CD8-positive, alpha-beta memory T cell (primary cell): ENCODE measurements at regions not wholly inside any gene's neighbourhood (a gene's known extent, or its start where the extent isn't known, plus 50 kb on each side); places are given as distances from the start of the nearest gene placed in this dataset.
"Not testable (repeated sequence)": the region's sequence is repeated elsewhere in the genome, so short reads cannot be mapped to it uniquely, and the experiment has no call there.

Source experiments
- CTCF ChIA-PET: fragments of 350-600 bp; sonication (Branson Sonifier 250); formaldehyde crosslinking; loops from one replicate; lab custom pipeline; 2021; ENCODE audit warnings: antibody characterized with exemption; lab: Charles Lee
- POLR2A ChIA-PET: fragments of 350-600 bp; sonication (Branson Sonifier 250); formaldehyde crosslinking; loops from one replicate; lab custom pipeline; 2021; ENCODE audit warnings: antibody characterized with exemption; lab: Charles Lee
- DNase-seq, 5 donors: peaks; one replicate each; pipeline versions ENCODE4 v3.0.0 to v3.0.0-alpha.2; 2020 to 2022; ENCODE audit warnings: mixed read lengths in 1 of 5
- H3K27ac ChIP-seq: one replicate; pipeline ENCODE4 v1.7.0; 2013; ENCODE audit warnings: low read depth, mild to moderate bottlenecking, low read length, moderate library complexity
- H3K27me3 ChIP-seq: 2 replicates; pipeline ENCODE4 v1.7.0; 2013; ENCODE audit warnings: low read length, mild to moderate bottlenecking; ENCODE audit not compliant: insufficient read depth, poor library complexity, severe bottlenecking
- H3K36me3 ChIP-seq: 2 replicates; pipeline ENCODE4 v1.7.0; 2013; ENCODE audit warnings: mild to moderate bottlenecking, low read length, moderate library complexity; ENCODE audit not compliant: insufficient read depth
- H3K4me1 ChIP-seq: 2 replicates; pipeline ENCODE4 v1.7.0; 2013; ENCODE audit warnings: mild to moderate bottlenecking, low read length, moderate library complexity; ENCODE audit not compliant: insufficient read depth
- H3K4me3 ChIP-seq: 2 replicates; pipeline ENCODE4 v1.7.0; 2013; ENCODE audit warnings: mild to moderate bottlenecking, low read length
- H3K9me3 ChIP-seq: 2 replicates; pipeline ENCODE4 v1.7.0; 2013; ENCODE audit warnings: mild to moderate bottlenecking, low read length
- H3K27ac Mint-ChIP-seq, 8 donors: one replicate each; pipeline ENCODE4 v1.8.0; 2020 to 2021; ENCODE audit warnings: mixed read lengths in 8 of 8, mild to moderate bottlenecking in 6 of 8, inconsistent platforms in 3 of 8, moderate library complexity in 3 of 8
- H3K27me3 Mint-ChIP-seq, 2 donors: one replicate each; pipeline ENCODE4 v1.8.0; 2020 to 2021; ENCODE audit warnings: mixed read lengths in 2 of 2, mild to moderate bottlenecking in 1 of 2, moderate library complexity in 1 of 2
- H3K36me3 Mint-ChIP-seq, 3 donors: one replicate each; pipeline ENCODE4 v1.8.0; 2020 to 2021; ENCODE audit warnings: mixed read lengths in 3 of 3, inconsistent platforms in 1 of 3, mild to moderate bottlenecking in 1 of 3
- H3K4me1 Mint-ChIP-seq, 3 donors: one replicate each; pipeline ENCODE4 v1.8.0; 2020 to 2021; ENCODE audit warnings: mixed read lengths in 3 of 3, inconsistent platforms in 1 of 3, mild to moderate bottlenecking in 1 of 3
- H3K4me3 Mint-ChIP-seq, 7 donors: one replicate each; pipeline ENCODE4 v1.8.0; 2020 to 2021; ENCODE audit warnings: mixed read lengths in 7 of 7, mild to moderate bottlenecking in 6 of 7, moderate library complexity in 4 of 7, inconsistent platforms in 2 of 7
- H3K9me3 Mint-ChIP-seq, 5 donors: one replicate each; pipeline ENCODE4 v1.8.0; 2020 to 2022; ENCODE audit warnings: mixed read lengths in 5 of 5, mild to moderate bottlenecking in 3 of 5, moderate library complexity in 2 of 5, inconsistent platforms in 1 of 5

- Histone ChIP-seq H3K4me1 (no peaks in the 10 kb centered on the region), H3K27ac (no peak overlapping the region), H3K9me3 (no peaks in the 10 kb centered on the region), H3K4me3 (no peak overlapping the region), H3K36me3 (no peaks in the 10 kb centered on the region), H3K27me3 (no peaks in the 10 kb centered on the region)
- H3K27me3 Mint-ChIP-seq, result peaks cover 12 to 13% of the 10 kb centered on the region in 2 donors
- peaks cover 4 to 17% (median 10%) of the 10 kb centered on the region in 3 donors for H3K4me1 Mint-ChIP-seq
- ChIA-PET POLR2A (no interaction called here), CTCF (interaction anchor here (1.3 to 2.5 kb wide), 2 partner anchors 154 to 222 kb away, joined by 3 to 11 read pairs; no protein-coding TSS in a partner anchor)
- H3K27ac Mint-ChIP-seq, result no peak overlapping the region
- H3K4me3 Mint-ChIP-seq, result no peak overlapping the region
- H3K36me3 Mint-ChIP-seq, result peaks cover 0 to 2% (median 0%) of the 10 kb centered on the region in 3 donors
- no peak for DNase-seq
- no peaks in the 10 kb centered on the region for H3K9me3 Mint-ChIP-seq
Observed at GRCh38 chr13:110817143-110817542, 97.7 kb downstream of the ANKRD10 start.

GRCh38 chr13:110818747-110819146 is 96.1 kb downstream of the ANKRD10 start:
- H3K4me3 Mint-ChIP-seq, result peak overlapping the region in 1 of 7 donors; percentile 44
- Histone ChIP-seq H3K27ac (no peak overlapping the region), H3K4me3 (no peak overlapping the region), H3K36me3 (no peaks in the 10 kb centered on the region), H3K9me3 (no peaks in the 10 kb centered on the region), H3K27me3 (no peaks in the 10 kb centered on the region), H3K4me1 (no peaks in the 10 kb centered on the region)
- peaks cover 7 to 22% (median 13%) of the 10 kb centered on the region in 3 donors for H3K4me1 Mint-ChIP-seq
- H3K9me3 Mint-ChIP-seq, result no peaks in the 10 kb centered on the region
- H3K27ac Mint-ChIP-seq, result no peak overlapping the region
- peaks cover 0 to 2% (median 0%) of the 10 kb centered on the region in 3 donors for H3K36me3 Mint-ChIP-seq
- ChIA-PET CTCF (interaction anchor here (0.6 to 3.3 kb wide), 14 partner anchors 11 to 363 kb away, joined by 3 to 23 read pairs (median 4); partner anchors contain the start of gene ANKRD10), POLR2A (no interaction called here)
- peaks cover 6 to 9% of the 10 kb centered on the region in 2 donors for H3K27me3 Mint-ChIP-seq
- no peak for DNase-seq

DNA sequence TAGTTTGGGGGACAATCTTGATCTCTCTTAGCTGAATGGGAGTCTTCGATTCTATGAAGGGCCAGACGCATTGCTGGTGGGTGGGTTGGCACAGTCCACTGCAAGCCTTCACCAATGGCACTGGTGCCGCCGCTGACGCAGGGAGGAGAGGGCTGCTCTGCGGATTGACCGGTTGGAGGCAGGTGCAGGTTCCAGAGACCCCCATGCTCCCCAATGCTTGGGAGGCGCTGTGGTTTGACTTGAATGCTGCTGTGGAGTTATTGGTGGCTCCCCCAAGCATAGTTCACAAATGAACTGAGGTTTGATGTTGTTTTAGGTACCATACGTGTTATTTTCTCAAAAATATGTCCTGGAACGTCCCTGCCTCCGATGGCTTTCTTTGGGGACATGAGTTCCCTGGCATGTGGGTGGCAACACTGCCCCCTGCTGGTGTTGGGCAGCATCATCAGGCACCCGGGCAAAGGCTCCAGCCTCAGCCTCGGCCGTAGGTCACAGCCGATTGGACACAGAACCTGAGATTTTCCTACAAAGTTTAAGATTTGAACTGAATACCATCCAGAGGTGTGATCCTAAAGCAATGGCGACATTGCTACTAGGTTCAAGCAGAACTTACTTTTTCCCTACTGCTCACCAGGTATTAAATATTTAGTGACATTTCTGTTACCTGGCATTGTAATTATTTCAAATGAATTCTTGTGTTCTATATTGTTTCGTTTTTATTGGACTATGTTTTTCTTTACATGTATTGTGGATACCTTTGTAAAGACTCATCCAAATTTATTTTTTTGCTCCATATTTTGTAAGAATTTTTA is 95.5 kb downstream of the ANKRD10 start:
- H3K4me1 ChIP-seq, result no peaks in the 10 kb centered on the region
- ChIA-PET POLR2A (no interaction called here), CTCF (interaction anchor here (0.6 to 3.3 kb wide), 14 partner anchors 11 to 364 kb away, joined by 3 to 23 read pairs (median 4); partner anchors contain the start of gene ANKRD10)
- DNase-seq, result peak; percentile 59 to 78 (median 60)
- H3K36me3 ChIP-seq, result no peaks in the 10 kb centered on the region
- no peak overlapping the region for H3K4me3 ChIP-seq
- no peaks in the 10 kb centered on the region for H3K27me3 ChIP-seq
- H3K9me3 Mint-ChIP-seq, result no peaks in the 10 kb centered on the region
- no peaks in the 10 kb centered on the region for H3K9me3 ChIP-seq
- peaks cover 4 to 9% of the 10 kb centered on the region in 2 donors for H3K27me3 Mint-ChIP-seq
- H3K27ac Mint-ChIP-seq, result peak overlapping the region in 2 of 8 donors; percentile 53 to 61
- H3K4me3 Mint-ChIP-seq, result peak overlapping the region in 2 of 7 donors; percentile 7 to 37
- peaks cover 7 to 26% (median 13%) of the 10 kb centered on the region in 3 donors for H3K4me1 Mint-ChIP-seq
- peaks cover 0 to 2% (median 0%) of the 10 kb centered on the region in 3 donors for H3K36me3 Mint-ChIP-seq
- H3K27ac ChIP-seq, result no peak overlapping the region

DNA sequence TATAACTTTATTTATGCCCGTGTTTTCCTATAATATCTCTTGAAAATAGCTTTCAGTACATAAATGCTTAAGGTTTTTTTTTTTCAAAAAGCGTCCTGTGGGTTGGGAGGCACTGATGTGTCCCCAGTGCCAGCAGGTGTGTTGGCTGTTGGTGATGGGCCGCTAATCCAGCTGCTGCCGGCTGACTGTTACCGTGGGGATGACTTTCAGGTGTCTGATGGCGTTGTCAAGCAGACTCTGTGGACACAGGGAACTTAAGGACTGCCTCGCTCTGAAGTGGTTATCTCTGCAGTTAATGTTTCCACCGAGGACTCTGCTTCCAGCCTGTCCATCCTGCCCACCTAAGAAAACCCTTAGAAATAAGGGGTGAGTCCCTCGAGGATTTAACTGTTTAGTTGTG is 94.5 kb downstream of the ANKRD10 start:
- Histone ChIP-seq H3K36me3 (no peaks in the 10 kb centered on the region), H3K27ac (no peak overlapping the region), H3K4me1 (no peaks in the 10 kb centered on the region), H3K27me3 (no peaks in the 10 kb centered on the region), H3K4me3 (no peak overlapping the region), H3K9me3 (no peaks in the 10 kb centered on the region)
- POLR2A ChIA-PET, result no interaction called here
- Mint-ChIP-seq H3K9me3 (no peaks in the 10 kb centered on the region), H3K27me3 (peaks cover 0 to 6% of the 10 kb centered on the region in 2 donors), H3K4me3 (no peak overlapping the region), H3K36me3 (peaks cover 0 to 2% (median 0%) of the 10 kb centered on the region in 3 donors), H3K27ac (no peak overlapping the region), H3K4me1 (peaks cover 7 to 27% (median 13%) of the 10 kb centered on the region in 3 donors)
- no peak for DNase-seq
- CTCF ChIA-PET, result interaction anchor here (0.8 to 3.3 kb wide), 3 partner anchors 108 to 139 kb away, joined by 3 to 23 read pairs (median 3); no protein-coding TSS in a partner anchor

DNA sequence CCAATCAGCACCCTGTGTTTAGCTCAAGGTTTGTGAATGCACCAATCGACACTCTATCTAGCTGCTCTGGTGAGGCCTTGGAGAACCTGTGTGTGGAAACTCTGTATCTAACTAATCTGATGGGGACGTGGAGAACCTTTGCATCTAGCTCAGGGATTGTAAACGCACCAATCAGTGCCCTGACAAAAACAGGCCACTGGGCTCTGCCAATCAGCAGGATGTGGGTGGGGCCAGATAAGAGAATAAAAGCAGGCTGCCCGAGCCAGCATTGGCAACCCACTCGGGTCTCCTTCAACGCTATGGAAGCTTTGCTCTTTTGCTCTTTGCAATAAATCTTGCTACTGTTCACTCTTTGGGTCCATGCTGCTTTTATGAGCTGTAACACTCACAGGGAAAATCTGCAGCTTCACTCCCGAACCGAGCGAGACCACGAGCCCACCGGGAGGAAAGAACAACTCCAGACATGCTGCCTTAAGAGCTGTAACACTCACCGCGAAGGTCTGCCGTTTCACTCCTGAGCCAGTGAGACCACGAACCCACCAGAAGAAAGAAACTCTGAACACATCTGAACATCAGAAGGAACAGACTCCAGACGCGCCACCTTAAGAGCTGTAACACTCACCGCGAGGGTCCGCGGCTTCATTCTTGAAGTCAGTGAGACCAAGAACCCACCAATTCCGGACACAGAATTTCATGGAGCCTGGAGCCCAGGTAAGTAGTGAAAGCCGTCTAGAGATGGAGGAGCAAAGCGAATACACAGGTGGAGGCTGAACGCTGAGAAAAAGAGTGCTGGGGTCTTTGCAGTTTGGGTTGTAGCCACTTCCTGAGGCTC is 92.8 kb downstream of the ANKRD10 start:
- not testable (repeated sequence) for H3K4me3 ChIP-seq, H3K4me1 ChIP-seq, H3K9me3 Mint-ChIP-seq, H3K27me3 Mint-ChIP-seq, H3K27ac ChIP-seq, H3K9me3 ChIP-seq, H3K36me3 Mint-ChIP-seq, H3K27me3 ChIP-seq, H3K36me3 ChIP-seq
- H3K4me1 Mint-ChIP-seq, result peaks cover 7 to 27% (median 13%) of the 10 kb centered on the region in 3 donors
- peak overlapping the region; percentile 75 to 90 (median 86) for H3K4me3 Mint-ChIP-seq
- ChIA-PET CTCF (interaction anchor here (1.7 to 1.9 kb wide), 3 partner anchors 93 to 139 kb away, joined by 3 to 10 read pairs (median 6); partner anchors contain the start of gene ANKRD10), POLR2A (interaction anchor here (0.6 kb wide), 1 partner anchor 93 kb away, joined by 3 read pairs; no protein-coding TSS in a partner anchor)
- peak overlapping the region; percentile 46 to 87 (median 76) for H3K27ac Mint-ChIP-seq
- peak in 1 of 5 donors; percentile 24 for DNase-seq

DNA sequence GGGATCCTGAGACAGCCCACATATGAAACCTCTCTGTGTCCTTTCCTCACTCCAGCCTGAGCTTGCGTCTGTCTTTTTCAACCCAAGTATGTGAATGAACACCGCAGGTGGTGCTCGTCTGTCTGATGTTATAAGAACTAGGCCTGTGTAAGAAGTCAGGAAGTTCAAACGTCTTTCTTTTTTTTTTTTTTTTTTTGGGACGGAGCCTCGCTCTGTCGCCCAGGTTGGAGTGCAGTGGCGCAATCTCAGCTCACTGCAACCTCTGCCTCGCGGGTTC is 92.3 kb downstream of the ANKRD10 start:
- POLR2A ChIA-PET, result interaction anchor here (0.6 kb wide), 3 partner anchors 79 to 482 kb away, joined by 4 to 5 read pairs (median 5); partner anchors contain the start of gene RAB20
- no peak for DNase-seq

GRCh38 chr13:110824702-110825300 is 90.1 kb downstream of the ANKRD10 start:
- Histone ChIP-seq H3K36me3 (no peaks in the 10 kb centered on the region), H3K4me1 (no peaks in the 10 kb centered on the region), H3K27ac (no peak overlapping the region), H3K27me3 (no peaks in the 10 kb centered on the region), H3K9me3 (no peaks in the 10 kb centered on the region), H3K4me3 (no peak overlapping the region)
- H3K27me3 Mint-ChIP-seq, result peaks cover 0 to 7% of the 10 kb centered on the region in 2 donors
- H3K4me3 Mint-ChIP-seq, result no peak overlapping the region
- no peaks in the 10 kb centered on the region for H3K9me3 Mint-ChIP-seq
- peaks cover 0 to 8% (median 0%) of the 10 kb centered on the region in 3 donors for H3K36me3 Mint-ChIP-seq
- no peak overlapping the region for H3K27ac Mint-ChIP-seq
- no peak for DNase-seq
- ChIA-PET POLR2A (no interaction called here), CTCF (interaction anchor here (0.7 to 0.8 kb wide), 2 partner anchors 140 to 180 kb away, joined by 3 to 4 read pairs; no protein-coding TSS in a partner anchor)
- H3K4me1 Mint-ChIP-seq, result peaks cover 4 to 20% (median 8%) of the 10 kb centered on the region in 3 donors

More for the DNA sequence above, 92.3 kb downstream of the ANKRD10 start:
- H3K4me1 Mint-ChIP-seq, result peaks cover 7 to 27% (median 13%) of the 10 kb centered on the region in 3 donors
- peak overlapping the region; percentile 75 to 90 (median 86) for H3K4me3 Mint-ChIP-seq
- H3K27ac Mint-ChIP-seq, result peak overlapping the region in 7 of 8 donors; percentile 46 to 87 (median 75)
- CTCF ChIA-PET, result interaction anchor here (0.6 to 1.9 kb wide), 3 partner anchors 93 to 140 kb away, joined by 3 to 10 read pairs (median 6); partner anchors contain the start of gene ANKRD10
- Histone ChIP-seq H3K4me3 (no peak overlapping the region), H3K9me3 (no peaks in the 10 kb centered on the region), H3K27me3 (no peaks in the 10 kb centered on the region), H3K4me1 (no peaks in the 10 kb centered on the region), H3K27ac (no peak overlapping the region), H3K36me3 (no peaks in the 10 kb centered on the region)
- H3K36me3 Mint-ChIP-seq, result peaks cover 0 to 8% (median 0%) of the 10 kb centered on the region in 3 donors
- peaks cover 0 to 8% of the 10 kb centered on the region in 2 donors for H3K27me3 Mint-ChIP-seq
- no peaks in the 10 kb centered on the region for H3K9me3 Mint-ChIP-seq
